GM19438 (cell line): ENCODE measurements at regions not wholly inside any gene's neighbourhood (a gene's known extent, or its start where the extent isn't known, plus 50 kb on each side); places are given as distances from the start of the nearest gene placed in this dataset.

Experiments used
- ATAC-seq: cut with Tn5 transposase; IDR thresholded peaks from one replicate; pipeline ENCODE4 v1.9.1; 2021; ENCODE audit warnings: low read depth; ENCODE audit not compliant: unreplicated experiment

GRCh38 chr4:13887010-13887409, 259.5 kb upstream of the BOD1L1 start:
- no peak for ATAC-seq

- ATAC-seq, result no peak
These were observed 260.6 kb upstream of the BOD1L1 start for GRCh38 chr4:13888112-13888511.

- no peak for ATAC-seq
These were observed 264.0 kb upstream of the BOD1L1 start for GRCh38 chr4:13891544-13891939.

GRCh38 chr4:13892739-13893105, 265.2 kb upstream of the BOD1L1 start:
- no peak for ATAC-seq

GRCh38 chr4:13893211-13893610, 265.7 kb upstream of the BOD1L1 start:
- no peak for ATAC-seq

- no peak for ATAC-seq
These were observed 266.5 kb upstream of the BOD1L1 start for GRCh38 chr4:13893987-13894386.

GRCh38 chr4:13900780-13901179, 273.3 kb upstream of the BOD1L1 start:
- ATAC-seq, result no peak

- no peak for ATAC-seq
These were observed 274.6 kb upstream of the BOD1L1 start for GRCh38 chr4:13902146-13902545.

GRCh38 chr4:13903061-13903460, 275.5 kb upstream of the BOD1L1 start:
- no peak for ATAC-seq

GRCh38 chr4:13903901-13904300, 276.4 kb upstream of the BOD1L1 start:
- no peak for ATAC-seq

- ATAC-seq, result no peak
These were observed 278.0 kb upstream of the BOD1L1 start for GRCh38 chr4:13905543-13905942.

GRCh38 chr4:13906727-13907126, 279.2 kb upstream of the BOD1L1 start:
- no peak for ATAC-seq

- ATAC-seq, result no peak
These were observed 279.8 kb upstream of the BOD1L1 start for GRCh38 chr4:13907255-13907751.

GRCh38 chr4:13908455-13908854, 280.9 kb upstream of the BOD1L1 start:
- ATAC-seq, result no peak

- no peak for ATAC-seq
These were observed 283.0 kb upstream of the BOD1L1 start for GRCh38 chr4:13910556-13910955.

GRCh38 chr4:13911256-13911655, 283.7 kb upstream of the BOD1L1 start:
- no peak for ATAC-seq

GRCh38 chr4:13912436-13912925, 285.0 kb upstream of the BOD1L1 start:
- no peak for ATAC-seq

- ATAC-seq, result no peak
These were observed 285.4 kb upstream of the BOD1L1 start for GRCh38 chr4:13912966-13913365.

GRCh38 chr4:13917015-13917414, 289.5 kb upstream of the BOD1L1 start:
- ATAC-seq, result no peak

GRCh38 chr4:13918110-13918509, 290.6 kb upstream of the BOD1L1 start:
- ATAC-seq, result no peak

- no peak for ATAC-seq
These were observed 291.5 kb upstream of the BOD1L1 start for GRCh38 chr4:13918991-13919441.

GRCh38 chr4:13920111-13920875, 292.8 kb upstream of the BOD1L1 start:
- ATAC-seq, result no peak
